Mesodermal cell (in vitro differentiated cells): ENCODE measurements at regions not wholly inside any gene's neighbourhood (a gene's known extent, or its start where the extent isn't known, plus 50 kb on each side); places are given as distances from the start of the nearest gene placed in this dataset.

Source experiments
- H3K27ac ChIP-seq: 2 replicates; pipeline ENCODE4 v1.7.0; 2013; ENCODE audit warnings: mild to moderate bottlenecking, low read depth, low read length, moderate library complexity; ENCODE audit not compliant: severe bottlenecking
- H3K36me3 ChIP-seq: 2 replicates; pipeline ENCODE4 v1.7.1; 2013; ENCODE audit warnings: mild to moderate bottlenecking, low read length, moderate library complexity; ENCODE audit not compliant: control insufficient read depth, insufficient read depth
- H3K4me1 ChIP-seq: one replicate; pipeline ENCODE4 v1.7.1; 2013; ENCODE audit warnings: mild to moderate bottlenecking, low read length; ENCODE audit not compliant: insufficient read depth, control insufficient read depth, poor library complexity, severe bottlenecking
- H3K4me3 ChIP-seq: 2 replicates; pipeline ENCODE4 v1.7.0; 2013; ENCODE audit warnings: low read length, control low read depth, mild to moderate bottlenecking; ENCODE audit not compliant: insufficient read depth, poor library complexity, severe bottlenecking; ENCODE audit errors: extremely low read depth
- H3K9me3 ChIP-seq: 2 replicates; pipeline ENCODE4 v1.7.1; 2013; ENCODE audit warnings: mild to moderate bottlenecking, low read length, moderate library complexity; ENCODE audit not compliant: control insufficient read depth
- WGBS, 2 experiments: methylation state at CpG; one replicate each; pipeline ENCODE4 v1.1.5; 2013; ENCODE audit warnings: missing lambda C conversion rate in 2 of 2; ENCODE audit not compliant: insufficient coverage in 2 of 2; 5-methylcytosine and 5-hydroxymethylcytosine counted together

DNA sequence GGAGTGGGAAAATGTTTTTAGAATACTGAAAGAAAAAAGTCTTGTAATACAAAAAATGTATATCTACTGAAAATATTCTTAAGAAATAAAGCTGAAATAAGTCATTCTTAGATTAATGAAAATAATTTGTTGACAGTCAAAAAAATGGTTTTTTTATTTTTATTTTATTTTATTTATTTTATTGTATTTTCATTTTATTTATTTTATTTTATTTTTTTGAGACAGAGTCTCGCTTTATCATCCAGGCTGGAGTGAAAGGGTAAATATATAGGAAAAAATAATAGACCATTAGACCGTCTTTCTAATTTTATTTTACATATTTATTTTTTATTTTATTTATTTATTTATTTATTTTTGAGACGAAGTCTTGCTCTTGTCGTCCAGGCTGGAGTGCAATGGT, 1583.6 kb upstream of the TMEFF2 start:
- 80 to 100% methylated on average over 1 of the region's 4 CpGs for WGBS, 2 experiments
- Histone ChIP-seq H3K36me3 (no peaks in the 10 kb centered on the region), H3K4me1 (no peaks in the 10 kb centered on the region), H3K27ac (no peak overlapping the region), H3K9me3 (no peaks in the 10 kb centered on the region), H3K4me3 (no peak overlapping the region)

- no peaks in the 10 kb centered on the region for H3K9me3 ChIP-seq
- no peak overlapping the region for H3K27ac ChIP-seq
- H3K36me3 ChIP-seq = no peaks in the 10 kb centered on the region
- H3K4me3 ChIP-seq = no peak overlapping the region
- H3K4me1 ChIP-seq = no peaks in the 10 kb centered on the region
- no CpG with 5 or more reads among the region's 1 CpG for WGBS, 2 experiments
These were observed 1582.3 kb upstream of the TMEFF2 start for GRCh38 chr2:193776988-193777387.

- Histone ChIP-seq H3K36me3 (no peaks in the 10 kb centered on the region), H3K27ac (no peak overlapping the region), H3K4me3 (no peak overlapping the region), H3K9me3 (no peaks in the 10 kb centered on the region), H3K4me1 (no peaks in the 10 kb centered on the region)
- WGBS, 2 experiments = no CpG with 5 or more reads among the region's 2 CpGs
These were observed 1579.4 kb upstream of the TMEFF2 start for GRCh38 chr2:193774166-193774565.

DNA sequence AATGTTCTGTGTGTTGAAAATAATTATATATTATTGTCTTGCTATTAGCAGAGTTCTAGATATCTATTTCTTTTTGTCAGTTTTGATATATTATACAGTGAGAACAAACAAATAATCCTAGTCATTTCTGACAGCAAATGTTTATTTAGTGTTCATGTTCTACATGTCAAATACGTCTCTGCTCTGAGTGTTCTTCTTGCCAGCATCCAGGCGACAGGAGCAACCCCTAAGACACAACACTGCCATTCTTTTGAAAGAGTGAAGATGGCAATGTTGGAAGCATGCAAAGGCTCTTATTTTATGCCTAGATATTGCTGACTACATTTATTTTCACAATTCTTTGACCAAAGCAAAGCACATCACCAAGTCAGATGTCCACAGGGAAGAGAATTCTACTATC, 1556.6 kb upstream of the TMEFF2 start:
- Histone ChIP-seq H3K4me1 (no peaks in the 10 kb centered on the region), H3K36me3 (no peaks in the 10 kb centered on the region), H3K27ac (no peak overlapping the region), H3K4me3 (no peak overlapping the region), H3K9me3 (no peaks in the 10 kb centered on the region)
- no CpG with 5 or more reads among the region's 2 CpGs for WGBS, 2 experiments

GRCh38 chr2:193749485-193749884, 1554.8 kb upstream of the TMEFF2 start:
- Histone ChIP-seq H3K27ac (no peak overlapping the region), H3K9me3 (no peaks in the 10 kb centered on the region), H3K4me3 (no peak overlapping the region), H3K4me1 (no peaks in the 10 kb centered on the region), H3K36me3 (no peaks in the 10 kb centered on the region)
- WGBS, 2 experiments = no CpG with 5 or more reads among the region's 2 CpGs

DNA sequence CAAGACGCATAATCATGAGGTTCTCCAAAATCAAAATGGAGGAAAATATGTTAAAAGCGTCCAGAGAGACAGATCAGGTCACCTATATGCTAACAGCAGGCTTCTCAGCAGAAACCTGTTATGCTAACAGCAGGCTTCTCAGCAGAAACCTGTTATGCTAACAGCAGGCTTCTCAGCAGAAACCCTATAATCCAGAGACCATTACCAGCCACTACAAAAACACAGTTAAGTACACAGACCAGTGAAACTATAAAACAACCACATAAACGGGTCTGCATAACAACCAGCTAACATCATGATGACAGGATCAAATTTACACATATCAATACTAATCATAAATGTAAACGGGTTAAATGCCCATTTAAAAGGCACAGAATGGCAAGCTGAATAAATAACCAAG, 1548.4 kb upstream of the TMEFF2 start:
- WGBS, 2 experiments = 28 to 40% methylated on average over 2 of the region's 4 CpGs

GRCh38 chr2:193738892-193739291, 1544.2 kb upstream of the TMEFF2 start:
- no peaks in the 10 kb centered on the region for H3K9me3 ChIP-seq
- H3K36me3 ChIP-seq = no peaks in the 10 kb centered on the region
- H3K27ac ChIP-seq = no peak overlapping the region
- H3K4me1 ChIP-seq = no peaks in the 10 kb centered on the region
- H3K4me3 ChIP-seq = no peak overlapping the region
- 90 to 94% methylated on average over 3 of the region's 4 CpGs for WGBS, 2 experiments

More for the DNA sequence above, 1548.4 kb upstream of the TMEFF2 start:
- Histone ChIP-seq H3K4me3 (no peak overlapping the region), H3K4me1 (no peaks in the 10 kb centered on the region), H3K27ac (no peak overlapping the region), H3K36me3 (no peaks in the 10 kb centered on the region), H3K9me3 (no peaks in the 10 kb centered on the region)

DNA sequence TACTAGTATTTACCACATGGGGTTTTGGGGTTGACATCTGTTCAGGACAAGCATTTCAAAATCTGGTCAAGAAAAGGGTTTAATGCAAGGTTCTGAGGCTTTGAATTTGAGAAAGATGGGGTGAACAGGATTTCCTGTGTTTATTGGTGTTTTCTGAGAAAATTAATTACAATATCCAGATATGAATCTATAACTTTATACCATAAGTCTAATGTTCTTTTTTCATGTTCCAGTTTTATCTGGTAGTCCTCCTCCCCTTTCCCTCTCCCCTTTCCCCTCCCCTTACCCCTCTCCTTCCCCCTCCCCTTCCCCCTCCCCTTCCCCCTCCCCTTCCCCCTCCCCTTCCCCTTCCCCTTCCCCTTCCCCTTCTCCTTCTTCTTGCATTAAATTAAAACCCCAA, 1518.2 kb upstream of the TMEFF2 start:
- no peaks in the 10 kb centered on the region for H3K9me3 ChIP-seq
- no peak overlapping the region for H3K27ac ChIP-seq
- H3K36me3 ChIP-seq = no peaks in the 10 kb centered on the region
- no peak overlapping the region for H3K4me3 ChIP-seq
- no peaks in the 10 kb centered on the region for H3K4me1 ChIP-seq

- no CpG with 5 or more reads among the region's 2 CpGs for WGBS, 2 experiments
- no peaks in the 10 kb centered on the region for H3K4me1 ChIP-seq
- H3K4me3 ChIP-seq = no peak overlapping the region
These were observed 1508.7 kb upstream of the TMEFF2 start for GRCh38 chr2:193703411-193703810.

DNA sequence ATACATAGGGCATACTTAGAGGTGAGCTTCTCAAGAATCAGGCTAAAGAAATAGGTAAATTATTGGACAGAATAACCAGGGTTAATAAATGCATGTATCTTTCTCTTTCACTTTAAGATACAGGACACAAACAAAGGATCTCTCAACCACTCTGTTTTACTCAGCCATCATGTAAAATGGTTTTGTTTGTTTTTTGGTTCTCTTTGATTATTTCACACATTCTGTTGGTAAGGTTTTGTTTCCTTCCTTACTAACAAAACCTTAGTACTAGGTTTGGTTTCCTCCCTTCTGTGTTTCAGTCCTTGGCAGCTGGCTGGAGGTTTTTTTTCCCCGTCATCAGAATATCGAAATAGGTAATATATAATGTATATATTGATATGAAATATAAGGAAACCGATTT, 1506.8 kb upstream of the TMEFF2 start:
- H3K27ac ChIP-seq = no peak overlapping the region
- H3K36me3 ChIP-seq = no peaks in the 10 kb centered on the region
- 80% methylated on average over 1 of the region's 3 CpGs; no CpG with 5 or more reads in 1 of the 2 experiments for WGBS, 2 experiments
- no peak overlapping the region for H3K4me3 ChIP-seq
- H3K4me1 ChIP-seq = no peaks in the 10 kb centered on the region
- no peaks in the 10 kb centered on the region for H3K9me3 ChIP-seq

More at GRCh38 chr2:193703411-193703810, 1508.7 kb upstream of the TMEFF2 start:
- no peaks in the 10 kb centered on the region for H3K9me3 ChIP-seq
- no peak overlapping the region for H3K27ac ChIP-seq
- H3K36me3 ChIP-seq = no peaks in the 10 kb centered on the region

DNA sequence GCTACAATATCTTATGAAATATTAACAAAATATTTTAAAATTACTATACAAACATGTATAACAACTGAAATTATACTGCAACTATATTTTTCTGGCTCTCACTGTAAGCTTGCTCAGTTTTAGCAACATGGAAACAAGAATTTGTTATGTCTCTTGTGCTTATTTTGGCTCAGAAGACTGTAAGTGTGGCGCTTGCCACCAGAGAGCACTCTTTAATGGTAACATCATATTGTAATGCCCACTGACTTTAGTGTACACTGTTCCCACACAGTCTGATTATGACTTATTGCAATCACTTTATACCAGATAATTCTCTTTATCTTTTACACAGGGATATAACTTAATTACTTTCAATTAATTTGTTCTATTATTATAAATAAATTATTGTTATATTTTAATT, 1500.6 kb upstream of the TMEFF2 start:
- Histone ChIP-seq H3K4me3 (no peak overlapping the region), H3K36me3 (no peaks in the 10 kb centered on the region), H3K27ac (no peak overlapping the region), H3K4me1 (no peaks in the 10 kb centered on the region), H3K9me3 (no peaks in the 10 kb centered on the region)
- WGBS, 2 experiments = 40% methylated on average over 1 of the region's 1 CpG; no CpG with 5 or more reads in 1 of the 2 experiments
